ENCODE measurements at regions not wholly inside any gene's neighbourhood (a gene's known extent, or its start where the extent isn't known, plus 50 kb on each side); places are given as distances from the start of the nearest gene placed in this dataset.

- TF ChIP-seq CTCF (conservative IDR thresholded peaks at IDR 0.05; ENCODE audit: low read length) (no peak), EZH2phosphoT487 (IDR thresholded peaks at IDR 0.05; ENCODE audit: borderline replicate concordance, low read depth, low read length) (no peak)
Measured at GRCh38 chr5:8770431-8770830, 775.4 kb downstream of the SEMA5A start.
